ENCODE measurements at regions not wholly inside any gene's neighbourhood (a gene's known extent, or its start where the extent isn't known, plus 50 kb on each side); places are given as distances from the start of the nearest gene placed in this dataset.

DNA sequence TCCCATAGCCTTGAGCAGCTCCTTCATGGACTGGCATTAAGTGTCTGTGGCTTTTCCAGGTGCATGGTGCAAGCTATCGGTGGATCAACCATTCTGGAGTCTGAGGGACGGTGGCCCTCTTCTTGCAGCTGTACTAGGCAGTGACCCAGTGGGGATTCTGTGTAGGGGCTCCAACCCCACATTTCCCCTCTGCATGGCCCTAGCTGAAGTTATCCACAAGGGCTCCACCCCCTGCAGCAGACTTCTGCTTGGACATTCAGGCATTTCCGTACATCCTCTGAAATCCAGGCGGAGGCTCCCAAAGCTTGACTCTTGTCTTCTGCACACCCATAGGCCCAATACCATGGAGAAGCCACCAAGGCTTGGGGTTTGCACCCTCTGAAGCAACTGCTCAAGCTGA, 89.3 kb upstream of the PGRMC2 start:
- Histone ChIP-seq H2AFZ (ENCODE audit: low read length, unreplicated experiment) (no peak overlapping the region), H3K27me3 (ENCODE audit: insufficient read depth, low read length) (no peaks in the 10 kb centered on the region), H3K4me1 (ENCODE audit: control insufficient read depth, insufficient read depth, low read length, unreplicated experiment) (no peaks in the 10 kb centered on the region), H3K27ac (ENCODE audit: low read depth, low read length) (no peak overlapping the region), H3K79me2 (ENCODE audit: control insufficient read depth, insufficient read depth, low read length, unreplicated experiment) (no peaks in the 10 kb centered on the region), H3K4me3 (ENCODE audit: low read depth, low read length) (no peak overlapping the region), H3K36me3 (ENCODE audit: insufficient read depth, low read length) (no peaks in the 10 kb centered on the region)

GRCh38 chr4:128376303-128376702, 88.7 kb upstream of the PGRMC2 start:
- Histone ChIP-seq H3K27me3 (ENCODE audit: insufficient read depth, low read length) (no peaks in the 10 kb centered on the region), H2AFZ (ENCODE audit: low read length, unreplicated experiment) (no peak overlapping the region), H3K27ac (ENCODE audit: low read depth, low read length) (no peak overlapping the region), H3K79me2 (ENCODE audit: control insufficient read depth, insufficient read depth, low read length, unreplicated experiment) (no peaks in the 10 kb centered on the region), H3K4me1 (ENCODE audit: control insufficient read depth, insufficient read depth, low read length, unreplicated experiment) (no peaks in the 10 kb centered on the region), H3K36me3 (ENCODE audit: insufficient read depth, low read length) (no peaks in the 10 kb centered on the region), H3K4me3 (ENCODE audit: low read depth, low read length) (no peak overlapping the region)

- Histone ChIP-seq H3K36me3 (ENCODE audit: insufficient read depth, low read length) (no peaks in the 10 kb centered on the region), H3K27me3 (ENCODE audit: insufficient read depth, low read length) (no peaks in the 10 kb centered on the region), H3K79me2 (ENCODE audit: control insufficient read depth, insufficient read depth, low read length, unreplicated experiment) (no peaks in the 10 kb centered on the region), H3K27ac (ENCODE audit: low read depth, low read length) (no peak overlapping the region), H2AFZ (ENCODE audit: low read length, unreplicated experiment) (no peak overlapping the region), H3K4me1 (ENCODE audit: control insufficient read depth, insufficient read depth, low read length, unreplicated experiment) (no peaks in the 10 kb centered on the region), H3K4me3 (ENCODE audit: low read depth, low read length) (no peak overlapping the region)
Measured at GRCh38 chr4:128373628-128374027, 86.0 kb upstream of the PGRMC2 start.

DNA sequence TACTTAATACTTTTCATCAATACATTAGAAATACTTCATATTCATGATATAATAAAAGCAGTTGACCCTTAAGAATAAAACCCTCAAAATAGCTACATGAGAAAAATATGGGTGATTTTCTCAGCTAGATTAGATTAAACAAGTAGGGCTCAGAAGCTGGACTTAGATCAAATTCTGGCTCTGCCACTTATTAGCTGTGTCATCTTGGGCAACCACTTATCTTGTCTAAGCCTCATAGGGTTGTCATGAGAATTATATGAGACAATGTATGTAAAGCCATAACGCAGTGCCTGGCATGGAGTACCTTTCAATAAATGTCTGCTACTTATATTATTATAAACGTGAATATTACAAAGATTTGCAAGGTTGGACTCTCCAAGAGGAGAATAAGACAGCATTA, 84.3 kb upstream of the PGRMC2 start:
- H3K27ac ChIP-seq (ENCODE audit: low read depth, low read length): no peak overlapping the region
- H3K79me2 ChIP-seq (ENCODE audit: control insufficient read depth, insufficient read depth, low read length, unreplicated experiment): no peaks in the 10 kb centered on the region
- no peak overlapping the region for H2AFZ ChIP-seq (ENCODE audit: low read length, unreplicated experiment)
- H3K36me3 ChIP-seq (ENCODE audit: insufficient read depth, low read length): no peaks in the 10 kb centered on the region
- no peak overlapping the region for H3K4me3 ChIP-seq (ENCODE audit: low read depth, low read length)
- H3K4me1 ChIP-seq (ENCODE audit: control insufficient read depth, insufficient read depth, low read length, unreplicated experiment): no peaks in the 10 kb centered on the region
- no peaks in the 10 kb centered on the region for H3K27me3 ChIP-seq (ENCODE audit: insufficient read depth, low read length)

DNA sequence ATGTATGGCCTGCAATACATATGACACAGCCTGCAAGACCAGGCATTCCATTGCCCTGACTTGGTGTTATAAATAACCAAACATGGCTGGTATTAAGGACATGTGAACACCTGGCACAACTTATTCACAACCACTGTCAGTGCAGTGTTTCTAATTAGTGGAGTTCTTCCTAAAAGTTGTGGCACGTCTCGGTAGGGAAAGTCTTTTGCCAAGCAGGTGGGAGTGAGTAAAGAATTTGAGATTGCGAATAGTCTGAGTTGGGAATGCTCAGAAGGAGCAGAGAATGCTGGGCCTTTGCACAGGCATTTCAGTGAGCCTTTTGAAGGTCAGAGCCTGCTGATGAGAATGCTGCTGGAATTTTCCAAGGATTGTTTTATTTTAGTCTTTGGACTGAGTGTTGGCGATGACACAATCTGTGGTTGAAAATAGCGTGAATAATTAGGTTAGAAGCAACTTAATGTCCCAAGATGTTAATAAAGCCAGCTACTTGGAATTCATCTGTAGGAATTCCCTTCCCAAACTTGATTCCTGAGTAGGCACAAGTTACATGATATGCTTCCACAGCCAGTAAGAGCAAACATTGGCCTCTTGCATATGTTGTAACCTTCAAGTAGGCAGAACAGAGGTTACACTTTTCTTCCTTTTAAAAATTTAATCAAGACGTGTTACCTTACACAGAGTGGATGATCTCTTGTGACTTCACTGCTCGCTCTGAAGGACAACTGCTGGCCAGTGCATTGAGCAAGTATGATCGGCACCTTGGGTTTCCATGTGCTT, 83.6 kb upstream of the PGRMC2 start:
- Histone ChIP-seq H3K79me2 (ENCODE audit: control insufficient read depth, insufficient read depth, low read length, unreplicated experiment) (no peaks in the 10 kb centered on the region), H3K27me3 (ENCODE audit: insufficient read depth, low read length) (no peaks in the 10 kb centered on the region), H2AFZ (ENCODE audit: low read length, unreplicated experiment) (no peak overlapping the region), H3K4me1 (ENCODE audit: control insufficient read depth, insufficient read depth, low read length, unreplicated experiment) (no peaks in the 10 kb centered on the region), H3K27ac (ENCODE audit: low read depth, low read length) (no peak overlapping the region), H3K4me3 (ENCODE audit: low read depth, low read length) (no peak overlapping the region), H3K36me3 (ENCODE audit: insufficient read depth, low read length) (no peaks in the 10 kb centered on the region)

GRCh38 chr4:128366212-128366611, 78.6 kb upstream of the PGRMC2 start:
- no peaks in the 10 kb centered on the region for H3K27me3 ChIP-seq (ENCODE audit: insufficient read depth, low read length)
- peaks cover 8% of the 10 kb centered on the region for H3K4me1 ChIP-seq (ENCODE audit: control insufficient read depth, insufficient read depth, low read length, unreplicated experiment)
- H3K36me3 ChIP-seq (ENCODE audit: insufficient read depth, low read length): no peaks in the 10 kb centered on the region
- H3K4me3 ChIP-seq (ENCODE audit: low read depth, low read length): no peak overlapping the region
- no peak overlapping the region for H2AFZ ChIP-seq (ENCODE audit: low read length, unreplicated experiment)
- H3K79me2 ChIP-seq (ENCODE audit: control insufficient read depth, insufficient read depth, low read length, unreplicated experiment): no peaks in the 10 kb centered on the region
- no peak overlapping the region for H3K27ac ChIP-seq (ENCODE audit: low read depth, low read length)

GRCh38 chr4:128364565-128364964, 77.0 kb upstream of the PGRMC2 start:
- no peak overlapping the region for H3K27ac ChIP-seq (ENCODE audit: low read depth, low read length)
- H3K4me1 ChIP-seq (ENCODE audit: control insufficient read depth, insufficient read depth, low read length, unreplicated experiment): peaks cover 9% of the 10 kb centered on the region
- H3K27me3 ChIP-seq (ENCODE audit: insufficient read depth, low read length): no peaks in the 10 kb centered on the region
- no peaks in the 10 kb centered on the region for H3K36me3 ChIP-seq (ENCODE audit: insufficient read depth, low read length)
- no peak overlapping the region for H2AFZ ChIP-seq (ENCODE audit: low read length, unreplicated experiment)
- H3K79me2 ChIP-seq (ENCODE audit: control insufficient read depth, insufficient read depth, low read length, unreplicated experiment): no peaks in the 10 kb centered on the region
- no peak overlapping the region for H3K4me3 ChIP-seq (ENCODE audit: low read depth, low read length)

DNA sequence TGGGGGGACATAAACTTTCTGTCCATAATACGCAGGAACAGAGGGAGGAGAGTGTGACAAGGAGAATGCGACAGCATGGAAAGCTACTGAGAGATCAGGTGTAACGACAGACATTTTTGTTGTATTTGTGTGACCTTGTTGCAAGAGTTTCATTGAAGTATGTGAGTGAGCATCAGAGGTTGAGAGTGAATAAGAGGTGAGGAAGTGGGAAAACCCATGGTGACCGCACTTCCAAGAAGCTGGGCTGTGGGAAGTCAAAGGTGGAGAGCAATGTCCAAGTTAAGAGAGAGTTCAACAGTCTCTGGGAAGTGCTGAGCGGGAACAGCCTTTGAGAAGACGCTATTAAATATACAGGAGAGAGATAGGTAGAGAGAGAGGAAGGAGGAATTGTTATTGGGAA, 76.4 kb upstream of the PGRMC2 start:
- H3K4me1 ChIP-seq (ENCODE audit: control insufficient read depth, insufficient read depth, low read length, unreplicated experiment): peaks cover 10% of the 10 kb centered on the region
- no peak overlapping the region for H3K4me3 ChIP-seq (ENCODE audit: low read depth, low read length)
- H2AFZ ChIP-seq (ENCODE audit: low read length, unreplicated experiment): no peak overlapping the region
- no peaks in the 10 kb centered on the region for H3K79me2 ChIP-seq (ENCODE audit: control insufficient read depth, insufficient read depth, low read length, unreplicated experiment)
- no peaks in the 10 kb centered on the region for H3K27me3 ChIP-seq (ENCODE audit: insufficient read depth, low read length)
- H3K36me3 ChIP-seq (ENCODE audit: insufficient read depth, low read length): no peaks in the 10 kb centered on the region
- H3K27ac ChIP-seq (ENCODE audit: low read depth, low read length): no peak overlapping the region

DNA sequence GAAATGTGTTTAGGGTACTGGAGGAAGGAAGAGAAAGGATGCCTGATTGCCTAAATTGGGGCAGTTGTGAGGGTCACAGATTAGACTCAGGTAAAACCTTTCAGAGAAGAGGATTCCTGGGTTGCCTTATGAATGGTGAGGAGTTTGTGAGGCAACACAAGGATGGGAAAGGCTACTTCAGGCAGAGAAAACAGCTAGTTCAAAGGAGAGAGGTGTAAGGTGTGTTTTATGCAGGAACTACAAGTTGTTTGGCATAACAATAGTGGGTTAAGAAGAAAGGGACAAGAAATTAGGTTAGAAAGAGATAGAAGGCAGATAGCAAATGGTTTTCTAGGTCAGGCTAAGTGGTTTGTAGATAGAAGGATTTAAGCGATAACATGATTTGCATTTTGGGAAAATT, 75.1 kb upstream of the PGRMC2 start:
- H3K4me3 ChIP-seq (ENCODE audit: low read depth, low read length): no peak overlapping the region
- peaks cover 22% of the 10 kb centered on the region for H3K4me1 ChIP-seq (ENCODE audit: control insufficient read depth, insufficient read depth, low read length, unreplicated experiment)
- no peak overlapping the region for H2AFZ ChIP-seq (ENCODE audit: low read length, unreplicated experiment)
- no peaks in the 10 kb centered on the region for H3K36me3 ChIP-seq (ENCODE audit: insufficient read depth, low read length)
- no peaks in the 10 kb centered on the region for H3K27me3 ChIP-seq (ENCODE audit: insufficient read depth, low read length)
- H3K27ac ChIP-seq (ENCODE audit: low read depth, low read length): no peak overlapping the region
- no peaks in the 10 kb centered on the region for H3K79me2 ChIP-seq (ENCODE audit: control insufficient read depth, insufficient read depth, low read length, unreplicated experiment)

- no peak overlapping the region for H3K27ac ChIP-seq (ENCODE audit: low read depth, low read length)
- H3K27me3 ChIP-seq (ENCODE audit: insufficient read depth, low read length): no peaks in the 10 kb centered on the region
- H3K4me1 ChIP-seq (ENCODE audit: control insufficient read depth, insufficient read depth, low read length, unreplicated experiment): peaks cover 43% of the 10 kb centered on the region
- H2AFZ ChIP-seq (ENCODE audit: low read length, unreplicated experiment): no peak overlapping the region
- no peak overlapping the region for H3K4me3 ChIP-seq (ENCODE audit: low read depth, low read length)
- no peaks in the 10 kb centered on the region for H3K79me2 ChIP-seq (ENCODE audit: control insufficient read depth, insufficient read depth, low read length, unreplicated experiment)
- no peaks in the 10 kb centered on the region for H3K36me3 ChIP-seq (ENCODE audit: insufficient read depth, low read length)
Measured at GRCh38 chr4:128359422-128359821, 71.8 kb upstream of the PGRMC2 start.

- Histone ChIP-seq H3K27ac (ENCODE audit: low read depth, low read length) (no peak overlapping the region), H3K36me3 (ENCODE audit: insufficient read depth, low read length) (no peaks in the 10 kb centered on the region), H3K4me1 (ENCODE audit: control insufficient read depth, insufficient read depth, low read length, unreplicated experiment) (peaks cover 48% of the 10 kb centered on the region), H3K4me3 (ENCODE audit: low read depth, low read length) (no peak overlapping the region), H2AFZ (ENCODE audit: low read length, unreplicated experiment) (no peak overlapping the region), H3K79me2 (ENCODE audit: control insufficient read depth, insufficient read depth, low read length, unreplicated experiment) (no peaks in the 10 kb centered on the region), H3K27me3 (ENCODE audit: insufficient read depth, low read length) (no peaks in the 10 kb centered on the region)
Measured at GRCh38 chr4:128358913-128359279, 71.3 kb upstream of the PGRMC2 start.

Measured in ACC112 (cell line).